HEK293T (cell line): ENCODE measurements at regions not wholly inside any gene's neighbourhood (a gene's known extent, or its start where the extent isn't known, plus 50 kb on each side); places are given as distances from the start of the nearest gene placed in this dataset.

Experiments used
- PKNOX1 ChIP-seq: fragments of 450-650 bp; IDR thresholded peaks from 2 replicates; pipeline ENCODE4 v1.6.1; 2016
- TARDBP ChIP-seq: fragments of 450-650 bp; IDR thresholded peaks from 2 replicates; pipeline ENCODE4 v1.6.1; 2016

- TF ChIP-seq PKNOX1 (no peak), TARDBP (no peak)
Measured at GRCh38 chr11:129694538-129694937, 121.1 kb upstream of the TMEM45B start.
